Gastroesophageal sphincter (tissue), 3 donors: ENCODE measurements at regions not wholly inside any gene's neighbourhood (a gene's known extent, or its start where the extent isn't known, plus 50 kb on each side); places are given as distances from the start of the nearest gene placed in this dataset.

Experiments
- CTCF ChIP-seq, 4 experiments: fragments of 200-600 bp in 2 of 4; fragments of 450-650 bp in 2 of 4; sonication (generic) in 1 of 4; IDR thresholded peaks; one replicate each; pipeline ENCODE4 v1.5.1; 2017 to 2019; ENCODE audit warnings: antibody characterized with exemption in 4 of 4, mild to moderate bottlenecking in 2 of 4, moderate library complexity in 2 of 4
- EP300 ChIP-seq: sonication (generic); formaldehyde crosslinking; IDR thresholded peaks from one replicate; pipeline ENCODE4 v1.6.1; 2017; ENCODE audit warnings: antibody characterized with exemption, mild to moderate bottlenecking
- POLR2A ChIP-seq, 2 donors: fragments of 450-650 bp; IDR thresholded peaks; one replicate each; pipeline ENCODE4 v1.6.1; 2017; ENCODE audit warnings: antibody characterized with exemption in 2 of 2, mild to moderate bottlenecking in 2 of 2, moderate library complexity in 1 of 2
- POLR2AphosphoS5 ChIP-seq: sonication (generic); formaldehyde crosslinking; IDR thresholded peaks from one replicate; pipeline ENCODE4 v1.6.1; 2017; ENCODE audit warnings: antibody characterized with exemption

- TF ChIP-seq POLR2A (IDR thresholded peaks at IDR 0.05) (no peak), CTCF (IDR thresholded peaks at IDR 0.05) (no peak), POLR2AphosphoS5 (no peak), EP300 (no peak)
These were observed 142.6 kb downstream of the WSCD1 start for GRCh38 chr17:6212766-6213165.
